ENCODE measurements at regions not wholly inside any gene's neighbourhood (a gene's known extent, or its start where the extent isn't known, plus 50 kb on each side); places are given as distances from the start of the nearest gene placed in this dataset.

DNA sequence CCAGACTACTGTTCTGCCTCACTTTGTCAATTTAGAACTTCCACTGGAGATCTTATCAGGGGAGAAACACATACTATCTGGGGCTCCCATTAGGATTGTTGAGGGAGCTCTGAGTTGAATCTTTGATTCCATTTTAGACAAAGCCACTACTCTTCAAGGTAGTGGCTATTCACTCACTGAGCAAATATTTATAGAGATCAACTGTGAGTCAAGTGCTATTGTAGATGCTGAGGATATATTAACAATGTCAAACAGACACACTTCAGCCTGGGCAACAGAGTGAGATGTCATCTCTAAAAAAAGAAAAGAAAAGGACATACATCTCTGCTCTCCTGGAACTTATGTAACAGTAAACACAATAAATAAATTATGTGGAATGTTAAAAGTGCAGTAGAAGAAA lies 315.3 kb downstream of the PTEN start:
- DNase-seq (no peak), ATAC-seq (ENCODE audit: low read depth) (no peak)
- H3K79me2 ChIP-seq (ENCODE audit: control insufficient read depth, insufficient read depth, low read length): no peaks in the 10 kb centered on the region
- H3K4me3 ChIP-seq (ENCODE audit: control extremely low read depth in 1 of 5, extremely low read depth in 1 of 5, insufficient read depth in 1 of 5, low read depth in 2 of 5, low read length in 4 of 5): no peak overlapping the region
- CTCF ChIA-PET: no interaction called here
- H3K9me3 ChIP-seq (ENCODE audit: control extremely low read depth in 1 of 3, control insufficient read depth in 2 of 3, insufficient read depth in 1 of 3, low read length in 2 of 3): peaks cover 4 to 8% (median 7%) of the 10 kb centered on the region in 3 donors
- H3K4me1 Mint-ChIP-seq: no peaks in the 10 kb centered on the region
- no peak overlapping the region for H3K27ac ChIP-seq (ENCODE audit: low read length in 2 of 2)
- H3K9ac ChIP-seq (ENCODE audit: low read length): no peak overlapping the region
- peaks cover 13% of the 10 kb centered on the region for H3K9me3 Mint-ChIP-seq (ENCODE audit: insufficient read depth)
- H3K4me3 Mint-ChIP-seq: no peak overlapping the region
- no peak for TF ChIP-seq EZH2 (IDR thresholded peaks at IDR 0.05; ENCODE audit: borderline replicate concordance, insufficient read depth, low read depth, low read length, poor library complexity, severe bottlenecking)
- TF ChIP-seq, protein P1, sequence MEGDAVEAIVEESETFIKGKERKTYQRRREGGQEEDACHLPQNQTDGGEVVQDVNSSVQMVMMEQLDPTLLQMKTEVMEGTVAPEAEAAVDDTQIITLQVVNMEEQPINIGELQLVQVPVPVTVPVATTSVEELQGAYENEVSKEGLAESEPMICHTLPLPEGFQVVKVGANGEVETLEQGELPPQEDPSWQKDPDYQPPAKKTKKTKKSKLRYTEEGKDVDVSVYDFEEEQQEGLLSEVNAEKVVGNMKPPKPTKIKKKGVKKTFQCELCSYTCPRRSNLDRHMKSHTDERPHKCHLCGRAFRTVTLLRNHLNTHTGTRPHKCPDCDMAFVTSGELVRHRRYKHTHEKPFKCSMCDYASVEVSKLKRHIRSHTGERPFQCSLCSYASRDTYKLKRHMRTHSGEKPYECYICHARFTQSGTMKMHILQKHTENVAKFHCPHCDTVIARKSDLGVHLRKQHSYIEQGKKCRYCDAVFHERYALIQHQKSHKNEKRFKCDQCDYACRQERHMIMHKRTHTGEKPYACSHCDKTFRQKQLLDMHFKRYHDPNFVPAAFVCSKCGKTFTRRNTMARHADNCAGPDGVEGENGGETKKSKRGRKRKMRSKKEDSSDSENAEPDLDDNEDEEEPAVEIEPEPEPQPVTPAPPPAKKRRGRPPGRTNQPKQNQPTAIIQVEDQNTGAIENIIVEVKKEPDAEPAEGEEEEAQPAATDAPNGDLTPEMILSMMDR (IDR thresholded peaks at IDR 0.05): no peak
- H2AFZ ChIP-seq (ENCODE audit: insufficient read depth, low read depth, low read length, poor library complexity, severe bottlenecking): no peak overlapping the region
- no peak overlapping the region for H3K27ac Mint-ChIP-seq
- H4K20me1 ChIP-seq (ENCODE audit: control insufficient read depth, insufficient read depth, low read length, poor library complexity, severe bottlenecking): no peaks in the 10 kb centered on the region
- H3K4me2 ChIP-seq (replicated peaks; ENCODE audit: low read depth, low read length, poor library complexity, severe bottlenecking): no peak overlapping the region
- intact Hi-C loops (cut with micrococcal nuclease): no loop called here
- no peaks in the 10 kb centered on the region for H3K36me3 ChIP-seq (replicated peaks in 1 of 2; ENCODE audit: control extremely low read depth in 1 of 2, control insufficient read depth in 1 of 2, extremely low read depth in 1 of 2, insufficient read depth in 2 of 2, low read length in 1 of 2)
- POLR2A ChIA-PET: no interaction called here
- no peaks in the 10 kb centered on the region for H3K27me3 ChIP-seq (replicated peaks in 1 of 4; ENCODE audit: control extremely low read depth in 1 of 4, control insufficient read depth in 3 of 4, insufficient read depth in 4 of 4, low read length in 3 of 4)
- no peaks in the 10 kb centered on the region for H3K27me3 Mint-ChIP-seq
- H3K4me1 ChIP-seq (ENCODE audit: control insufficient read depth in 2 of 2, insufficient read depth in 2 of 2, low read length in 2 of 2): no peaks in the 10 kb centered on the region

DNA sequence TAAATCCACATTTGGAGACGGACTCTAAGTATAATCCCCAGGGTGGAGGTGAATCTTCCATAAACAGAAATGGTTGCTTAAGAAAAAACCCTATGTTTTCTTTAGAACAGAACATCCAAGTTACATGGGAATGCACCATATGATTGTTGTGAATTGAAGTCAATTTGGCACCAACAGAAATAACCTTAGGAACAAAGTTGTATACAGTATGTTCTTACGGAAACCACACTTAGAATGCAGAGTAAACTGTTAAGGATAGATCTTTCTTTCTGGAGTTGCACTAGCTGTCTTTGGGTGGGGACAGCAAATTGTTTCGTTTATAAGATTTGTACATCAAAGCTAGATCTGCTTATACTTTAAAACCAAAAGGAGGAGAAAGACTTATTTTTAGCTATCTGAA lies 316.4 kb downstream of the PTEN start:
- Histone ChIP-seq H2AFZ (ENCODE audit: insufficient read depth, low read depth, low read length, poor library complexity, severe bottlenecking) (no peak overlapping the region), H3K27ac (ENCODE audit: low read length in 2 of 2) (no peak overlapping the region), H3K27me3 (replicated peaks in 1 of 4; ENCODE audit: control extremely low read depth in 1 of 4, control insufficient read depth in 3 of 4, insufficient read depth in 4 of 4, low read length in 3 of 4) (no peaks in the 10 kb centered on the region), H3K4me3 (ENCODE audit: control extremely low read depth in 1 of 5, extremely low read depth in 1 of 5, insufficient read depth in 1 of 5, low read depth in 2 of 5, low read length in 4 of 5) (no peak overlapping the region), H3K4me1 (ENCODE audit: control insufficient read depth in 2 of 2, insufficient read depth in 2 of 2, low read length in 2 of 2) (no peaks in the 10 kb centered on the region), H3K4me2 (replicated peaks; ENCODE audit: low read depth, low read length, poor library complexity, severe bottlenecking) (no peak overlapping the region), H3K9me3 (ENCODE audit: control extremely low read depth in 1 of 3, control insufficient read depth in 2 of 3, insufficient read depth in 1 of 3, low read length in 2 of 3) (peaks cover 4 to 7% (median 6%) of the 10 kb centered on the region in 3 donors), H4K20me1 (ENCODE audit: control insufficient read depth, insufficient read depth, low read length, poor library complexity, severe bottlenecking) (no peaks in the 10 kb centered on the region), H3K9ac (ENCODE audit: low read length) (no peak overlapping the region), H3K36me3 (replicated peaks in 1 of 2; ENCODE audit: control extremely low read depth in 1 of 2, control insufficient read depth in 1 of 2, extremely low read depth in 1 of 2, insufficient read depth in 2 of 2, low read length in 1 of 2) (no peaks in the 10 kb centered on the region), H3K79me2 (ENCODE audit: control insufficient read depth, insufficient read depth, low read length) (no peaks in the 10 kb centered on the region)
- no peak for DNase-seq
- ChIA-PET CTCF (no interaction called here), POLR2A (no interaction called here)
- TF ChIP-seq, protein P1 (IDR thresholded peaks at IDR 0.05): no peak
- no peak for TF ChIP-seq EZH2 (IDR thresholded peaks at IDR 0.05; ENCODE audit: borderline replicate concordance, insufficient read depth, low read depth, low read length, poor library complexity, severe bottlenecking)
- Mint-ChIP-seq H3K9me3 (ENCODE audit: insufficient read depth) (peaks cover 13% of the 10 kb centered on the region), H3K27me3 (no peaks in the 10 kb centered on the region), H3K4me1 (no peaks in the 10 kb centered on the region), H3K27ac (no peak overlapping the region), H3K4me3 (no peak overlapping the region)
- no CpG with 5 or more reads among the region's 3 CpGs for WGBS (ENCODE audit: insufficient coverage)
- intact Hi-C loops (cut with micrococcal nuclease): no loop called here
- no peak for ATAC-seq (ENCODE audit: low read depth)

Data from B cell (primary cell).